ENCODE measurements at regions not wholly inside any gene's neighbourhood (a gene's known extent, or its start where the extent isn't known, plus 50 kb on each side); places are given as distances from the start of the nearest gene placed in this dataset.

GRCh38 chr1:90400131-90400530 is 317.0 kb downstream of the BARHL2 start:
- Mint-ChIP-seq H3K36me3 (no peaks in the 10 kb centered on the region), H3K9me3 (no peaks in the 10 kb centered on the region), H3K4me1 (peaks cover 3% of the 10 kb centered on the region; the same call in 1 of the 2 replicates), H3K27ac (no peak overlapping the region), H3K27me3 (ENCODE audit: low read depth) (no peaks in the 10 kb centered on the region), H3K4me3 (no peak overlapping the region)
- ATAC-seq (no peak), DNase-seq (ENCODE audit: low spot score) (no peak)
- ChIA-PET POLR2A (interaction anchor here (0.8 kb wide), 1 partner anchor 445 kb away, joined by 3 read pairs; no protein-coding TSS in a partner anchor), CTCF (no interaction called here)
- no peak for TF ChIP-seq JAZF1 (CRISPR knock-in tag; IDR thresholded peaks at IDR 0.05)
- no peak for TF ChIP-seq ATF2 (CRISPR knock-in tag; IDR thresholded peaks at IDR 0.05; ENCODE audit: borderline replicate concordance, low read depth)
- TF ChIP-seq GTF2I (CRISPR knock-in tag; conservative IDR thresholded peaks at IDR 0.05) = no peak
- TF ChIP-seq ZSCAN18 (CRISPR knock-in tag; IDR thresholded peaks at IDR 0.05) = no peak
- no peak for TF ChIP-seq ZNF219 (CRISPR knock-in tag; IDR thresholded peaks at IDR 0.05; ENCODE audit: borderline replicate concordance)
- TF ChIP-seq IRF1 (CRISPR knock-in tag; IDR thresholded peaks at IDR 0.05) = no peak
- TF ChIP-seq PRRX2 (CRISPR knock-in tag; IDR thresholded peaks at IDR 0.05) = no peak
- no peak for TF ChIP-seq ZNF425 (CRISPR knock-in tag; conservative IDR thresholded peaks at IDR 0.05)
- no peak for TF ChIP-seq HMGXB4 (CRISPR knock-in tag; IDR thresholded peaks at IDR 0.05)
- TF ChIP-seq MXD4 (CRISPR knock-in tag; IDR thresholded peaks at IDR 0.05; ENCODE audit: borderline replicate concordance) = no peak
- TF ChIP-seq ZNF232 (CRISPR knock-in tag; IDR thresholded peaks at IDR 0.05) = no peak
- TF ChIP-seq USF1 (CRISPR knock-in tag; IDR thresholded peaks at IDR 0.05) = no peak
- TF ChIP-seq CREM (CRISPR knock-in tag; IDR thresholded peaks at IDR 0.05) = no peak
- no peak for TF ChIP-seq ATF3 (CRISPR knock-in tag; conservative IDR thresholded peaks at IDR 0.05)
- TF ChIP-seq ZNF317 (CRISPR knock-in tag; IDR thresholded peaks at IDR 0.05; ENCODE audit: borderline replicate concordance, low read depth) = no peak
- TF ChIP-seq RELA (CRISPR knock-in tag; IDR thresholded peaks at IDR 0.05; ENCODE audit: borderline replicate concordance) = no peak
- TF ChIP-seq ERG (CRISPR knock-in tag; IDR thresholded peaks at IDR 0.05) = no peak

Data from WTC11 (cell line).